SK-N-MC (cell line): ENCODE measurements at regions not wholly inside any gene's neighbourhood (a gene's known extent, or its start where the extent isn't known, plus 50 kb on each side); places are given as distances from the start of the nearest gene placed in this dataset.

Experiments
- EZH2 ChIP-seq: fragments of 200-600 bp; sonication (generic); IDR thresholded peaks from one replicate; pipeline ENCODE4 v1.6.1; 2017; ENCODE audit warnings: antibody characterized with exemption
- FOXP2 ChIP-seq: optimal IDR thresholded peaks from 2 replicates; pipeline ENCODE3; 2011; ENCODE audit warnings: mild to moderate bottlenecking, moderate library complexity; ENCODE audit not compliant: insufficient read depth; ENCODE audit errors: extremely low read length, control extremely low read depth
- POLR2AphosphoS5 ChIP-seq: IDR thresholded peaks from 2 replicates; pipeline ENCODE4 v1.6.1; 2012; ENCODE audit warnings: mild to moderate bottlenecking, low read depth, low read length, borderline replicate concordance

DNA sequence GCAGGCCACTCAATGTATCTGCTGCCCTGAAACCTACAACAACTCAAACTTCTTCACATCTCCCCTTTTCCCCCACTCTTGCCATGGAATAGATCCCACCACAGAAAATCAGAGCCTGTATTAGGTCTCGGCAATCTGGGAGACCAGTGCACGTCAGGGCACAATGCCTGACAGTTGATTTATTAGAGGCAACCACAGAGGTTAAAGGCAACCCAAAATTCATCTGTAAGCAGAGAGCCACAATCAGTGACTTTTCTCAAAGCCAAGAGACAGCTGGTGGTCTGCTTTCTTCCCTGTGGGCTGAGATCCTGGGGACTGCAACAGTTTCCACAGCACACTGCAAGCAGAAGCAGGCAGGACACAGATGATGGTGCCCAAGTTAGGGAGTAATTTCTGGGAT, 169.0 kb upstream of the NTF3 start:
- TF ChIP-seq POLR2AphosphoS5 (no peak), EZH2 (no peak), FOXP2 (no peak)
